Hematopoietic multipotent progenitor cell treated with erythropoietin and hydrocortisone succinate and interleukin-3 and kit ligand, for 15 days (in vitro differentiated cells): ENCODE measurements at regions not wholly inside any gene's neighbourhood (a gene's known extent, or its start where the extent isn't known, plus 50 kb on each side); places are given as distances from the start of the nearest gene placed in this dataset.

ENCODE experiments used
- DNase-seq: peaks from one replicate; pipeline ENCODE4 v3.0.0-alpha.2; 2015; ENCODE audit warnings: low spot score

DNA sequence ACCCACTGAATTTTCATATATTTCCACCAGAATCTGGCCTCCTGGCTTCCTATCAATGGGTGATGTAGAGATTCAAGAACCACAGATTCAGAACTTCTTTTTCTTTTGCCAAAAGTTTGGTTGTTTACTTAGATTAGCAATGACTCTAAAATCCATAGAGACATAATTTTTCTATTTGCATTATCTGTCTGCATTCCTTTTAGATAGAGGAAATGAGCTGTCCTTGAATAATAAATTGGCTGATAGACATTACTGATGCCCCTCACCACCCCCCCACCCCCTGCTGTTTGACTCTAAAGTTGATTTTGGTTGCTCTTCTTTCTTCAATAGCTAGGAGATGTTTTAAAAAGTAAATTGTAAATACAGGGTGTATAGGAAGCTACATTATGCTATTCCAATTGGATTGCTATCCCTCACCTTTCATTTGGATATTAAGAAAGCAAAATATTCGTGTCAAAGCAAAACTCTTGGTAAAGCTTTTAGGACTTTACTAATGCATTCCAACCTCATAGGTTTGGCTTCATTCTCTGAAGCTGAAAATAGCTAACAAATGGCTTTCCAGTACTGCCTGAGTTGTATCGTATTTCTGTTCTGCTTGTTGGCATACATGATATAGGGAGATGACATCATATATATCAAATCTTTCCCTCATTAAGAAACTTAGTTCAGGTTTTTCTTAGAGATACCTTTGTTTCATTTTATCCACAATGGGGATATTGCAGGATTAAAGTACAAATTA lies 606.0 kb downstream of the ARL4A start:
- no peak for DNase-seq

DNA sequence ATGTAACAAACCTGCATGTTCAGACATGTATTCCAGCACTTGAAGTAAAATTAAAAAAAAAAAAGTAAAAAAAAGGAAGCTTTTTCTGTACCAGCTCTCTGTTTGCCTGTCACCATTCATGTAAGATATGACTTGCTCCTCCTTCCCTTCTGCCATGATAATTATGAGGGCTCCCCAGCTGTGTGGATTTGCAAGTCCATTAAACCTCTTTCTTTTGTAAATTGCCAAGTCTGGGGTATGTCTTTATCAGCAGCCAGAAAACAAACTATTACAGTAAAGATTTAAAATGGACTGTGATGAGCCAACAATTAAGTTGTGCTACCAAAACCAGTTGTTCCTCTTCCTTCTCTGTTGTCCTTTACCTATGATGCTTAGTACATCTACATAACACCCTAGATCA lies 619.6 kb downstream of the ARL4A start:
- no peak for DNase-seq

DNA sequence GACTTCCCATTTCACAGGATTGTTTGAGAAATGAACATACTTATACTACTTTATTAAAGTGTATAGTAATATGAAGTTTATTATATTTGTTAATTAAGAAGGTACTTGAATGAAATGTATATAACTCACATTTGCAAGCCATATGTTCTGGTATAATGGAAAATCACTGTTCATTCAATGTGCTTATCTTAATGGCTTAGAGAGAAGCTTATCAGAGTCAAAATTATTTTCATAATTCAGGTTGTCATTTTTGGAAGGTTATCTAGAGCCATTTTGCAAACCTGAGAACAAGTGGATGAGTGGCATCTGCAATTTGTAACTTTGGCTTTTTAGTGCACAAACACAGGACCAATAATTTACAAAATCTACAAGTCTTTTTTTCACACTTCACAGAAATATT lies 621.0 kb downstream of the ARL4A start:
- DNase-seq = no peak

DNA sequence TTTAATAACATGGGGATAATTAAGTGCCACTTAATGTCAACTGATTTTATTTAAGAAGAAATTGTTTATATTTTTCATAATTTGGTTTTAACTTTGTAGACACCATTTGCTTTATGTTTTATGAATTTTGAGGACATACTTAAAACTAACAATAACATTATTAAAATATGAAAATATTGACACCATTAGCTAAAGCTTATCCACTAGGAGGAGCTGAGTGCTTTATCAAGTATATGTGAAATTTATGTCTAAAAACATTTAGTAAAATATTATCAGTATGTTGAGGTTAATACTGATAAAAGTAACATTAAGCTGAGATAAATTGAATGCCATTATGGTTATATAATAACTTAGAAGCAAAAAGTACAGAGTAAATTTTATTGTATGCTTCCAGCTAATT lies 622.1 kb downstream of the ARL4A start:
- DNase-seq = no peak

DNA sequence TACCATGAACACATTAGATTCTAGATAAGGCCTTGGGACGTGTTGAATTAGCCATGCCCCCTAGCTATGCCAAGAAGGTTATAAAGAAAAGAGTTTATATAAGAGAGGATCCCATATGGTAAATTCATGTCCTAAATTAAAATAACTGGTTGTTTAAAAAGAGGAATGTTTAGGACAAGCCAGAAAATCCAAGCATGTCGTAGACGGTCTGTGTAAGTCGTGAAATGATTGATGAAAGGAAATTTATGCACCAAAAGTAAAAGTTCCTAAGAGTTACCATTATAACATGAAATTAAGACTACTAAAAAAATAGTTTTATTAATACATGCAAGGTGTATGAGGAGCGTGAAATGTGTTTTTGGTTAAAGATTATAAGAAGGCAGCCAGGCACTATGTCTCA lies 624.9 kb downstream of the ARL4A start:
- no peak for DNase-seq

DNA sequence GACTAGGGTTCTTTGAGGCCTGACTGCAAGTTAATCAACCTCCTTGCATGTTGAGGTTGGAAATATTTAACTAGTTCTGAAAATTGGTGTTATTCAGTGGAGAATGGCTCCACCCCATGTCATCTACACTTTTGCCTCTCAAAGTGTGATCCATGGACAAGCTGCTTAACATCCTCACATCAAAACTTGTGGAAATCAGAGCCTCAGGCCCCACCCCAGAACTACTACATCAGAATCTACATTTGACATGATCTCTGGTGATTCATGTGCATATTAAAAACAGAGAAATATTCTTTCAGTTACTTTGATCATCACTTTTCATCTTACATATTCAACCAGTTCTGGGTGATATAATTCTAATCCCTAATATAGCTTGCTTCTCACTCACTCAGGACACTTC lies 632.9 kb downstream of the ARL4A start:
- DNase-seq = no peak

DNA sequence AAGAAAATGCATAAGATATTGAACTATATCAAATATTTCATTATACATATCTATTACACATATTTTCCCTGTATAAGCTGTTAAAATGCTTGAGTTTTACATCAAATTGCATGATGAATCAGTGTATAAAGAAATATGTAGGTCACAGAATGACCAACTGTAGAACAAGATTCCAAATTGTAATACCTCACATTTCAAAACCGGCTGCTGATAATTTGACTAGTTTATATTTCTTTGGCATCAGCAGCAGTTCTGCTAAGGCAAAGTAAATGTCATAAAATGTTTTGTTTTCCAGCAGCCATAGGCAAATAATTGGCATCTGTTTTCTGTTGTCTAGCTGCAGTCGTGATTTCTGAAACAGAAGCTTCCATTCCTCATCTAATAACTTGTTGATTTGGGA lies 633.9 kb downstream of the ARL4A start:
- no peak for DNase-seq

DNA sequence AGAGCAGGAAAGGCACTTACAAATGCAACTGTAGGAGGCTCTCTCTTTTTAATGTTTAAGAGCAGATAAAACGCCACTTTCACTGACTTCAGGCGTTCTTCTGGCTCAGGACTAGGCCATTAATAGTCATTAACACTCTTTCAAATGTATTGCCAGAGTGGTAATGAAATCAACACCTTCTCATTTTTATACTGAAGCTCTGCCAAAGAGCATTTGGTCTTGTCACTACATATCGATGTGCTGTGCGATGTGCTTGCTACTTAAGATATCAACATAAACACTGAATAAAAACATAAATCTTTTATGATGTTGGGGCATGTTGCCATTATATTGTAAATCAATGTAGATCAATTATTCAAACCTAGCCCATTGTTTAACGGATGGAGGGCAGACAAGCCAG lies 634.7 kb downstream of the ARL4A start:
- DNase-seq = no peak

DNA sequence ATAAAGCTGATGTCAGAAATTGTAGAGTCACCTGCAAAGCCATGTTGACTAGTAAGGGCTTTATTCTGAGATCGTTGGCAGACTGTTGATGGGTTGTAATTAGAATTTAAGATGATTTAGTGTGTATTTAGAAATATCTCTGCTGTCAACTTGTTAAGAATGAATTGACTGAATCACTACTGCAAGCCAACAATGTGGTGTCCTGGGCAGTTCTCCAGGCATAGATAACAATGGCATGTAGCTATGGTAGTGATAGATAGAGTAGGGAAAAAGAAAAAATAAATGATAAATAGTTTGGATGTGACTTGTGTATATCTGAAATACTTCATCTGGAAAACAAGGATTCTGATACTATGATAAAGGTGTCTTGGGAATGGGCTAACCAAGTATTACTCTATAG lies 640.2 kb downstream of the ARL4A start:
- no peak for DNase-seq

DNA sequence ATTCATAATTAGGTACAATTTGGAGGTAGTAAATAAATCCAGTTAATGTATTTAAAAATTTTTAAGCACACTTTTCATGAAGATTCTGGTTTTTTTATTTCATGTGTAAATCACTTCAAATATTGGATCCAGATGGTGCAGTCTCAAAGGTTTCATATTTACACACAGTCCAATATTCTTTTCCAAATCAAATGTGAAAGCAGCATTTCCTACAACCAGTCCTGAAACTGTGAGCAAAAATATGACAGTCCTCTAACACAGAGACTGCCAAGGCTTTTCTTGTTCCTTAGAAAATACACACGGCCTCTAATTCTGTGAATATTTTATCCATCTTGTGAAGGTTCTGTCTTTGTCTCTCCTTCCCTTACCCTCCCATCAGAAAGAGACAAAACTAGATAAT lies 645.9 kb downstream of the ARL4A start:
- no peak for DNase-seq

DNA sequence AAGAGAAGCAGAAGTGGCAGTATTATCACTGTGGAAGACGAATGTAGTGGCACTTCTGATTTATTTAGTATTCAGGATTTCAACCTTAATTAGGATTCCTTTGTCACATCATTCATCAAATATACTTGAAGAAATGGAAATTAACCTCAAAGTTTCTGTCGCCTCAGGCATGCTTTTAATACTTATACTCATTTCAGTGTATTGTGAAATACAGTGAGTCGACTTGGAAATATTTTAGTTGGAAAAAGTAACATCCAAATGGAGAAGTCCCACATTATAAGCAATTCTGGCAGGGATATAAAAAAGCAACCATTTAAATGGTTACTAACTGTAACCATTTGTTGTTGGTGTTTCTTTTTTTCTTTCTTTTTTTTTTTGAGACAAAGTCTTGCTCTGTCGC lies 648.8 kb downstream of the ARL4A start:
- DNase-seq = no peak

DNA sequence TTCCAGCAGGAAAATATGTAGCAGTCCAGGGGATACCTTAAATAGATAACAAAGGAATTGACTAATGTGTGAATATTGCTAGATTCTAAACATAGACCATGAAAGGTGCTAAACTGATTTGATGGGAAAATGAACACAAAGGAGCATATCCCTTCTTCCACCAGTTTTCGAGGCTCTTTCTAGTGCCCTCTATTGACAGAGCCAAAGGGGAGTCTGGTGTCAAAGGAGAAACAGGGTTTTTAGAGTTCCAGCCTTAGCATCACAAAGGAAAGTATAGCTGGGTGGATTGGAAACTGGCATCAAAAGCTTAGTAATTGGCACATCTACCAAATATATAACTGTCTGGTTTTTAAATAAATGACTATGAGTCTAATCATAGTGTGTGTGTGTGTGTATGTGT lies 636.8 kb downstream of the ETV1 start:
- no peak for DNase-seq

DNA sequence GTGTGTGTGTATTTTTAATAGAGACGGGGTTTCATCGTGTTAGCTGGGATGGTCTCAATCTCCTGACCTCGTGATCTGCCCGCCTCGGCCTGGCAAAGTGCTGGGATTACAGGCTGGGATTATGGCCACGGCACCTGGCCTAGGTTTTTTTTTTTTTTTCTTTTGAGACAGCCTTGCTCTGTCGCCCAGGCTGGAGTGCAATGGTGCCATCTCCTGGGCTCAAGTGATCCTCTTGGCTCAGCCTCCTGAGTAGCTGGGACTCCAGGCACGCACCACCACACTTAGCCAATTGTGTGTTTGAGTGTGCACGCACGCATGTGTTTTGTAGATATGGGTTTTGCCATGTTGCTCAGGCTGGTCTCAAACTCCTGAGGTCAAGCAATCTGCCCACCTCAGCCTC lies 629.8 kb downstream of the ETV1 start:
- no peak for DNase-seq

DNA sequence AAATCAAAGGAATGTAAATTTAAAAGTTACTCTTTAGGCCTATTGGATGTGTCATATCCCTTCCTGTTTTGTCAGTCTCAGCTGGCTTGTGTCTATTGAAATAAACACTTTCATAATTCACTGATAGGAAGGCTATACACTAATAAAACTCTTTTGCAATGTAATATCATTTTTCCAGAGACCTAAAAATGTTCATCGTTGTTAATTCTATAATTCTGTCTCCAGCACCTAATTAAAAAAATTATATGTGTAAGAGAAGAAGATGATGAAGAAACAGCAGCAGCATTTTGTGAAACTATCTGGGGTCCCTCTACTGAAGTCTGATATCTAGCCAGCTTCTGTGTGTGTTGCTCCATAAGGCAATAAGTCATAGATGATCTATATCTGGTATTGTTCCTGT lies 602.7 kb downstream of the ETV1 start:
- no peak for DNase-seq

DNA sequence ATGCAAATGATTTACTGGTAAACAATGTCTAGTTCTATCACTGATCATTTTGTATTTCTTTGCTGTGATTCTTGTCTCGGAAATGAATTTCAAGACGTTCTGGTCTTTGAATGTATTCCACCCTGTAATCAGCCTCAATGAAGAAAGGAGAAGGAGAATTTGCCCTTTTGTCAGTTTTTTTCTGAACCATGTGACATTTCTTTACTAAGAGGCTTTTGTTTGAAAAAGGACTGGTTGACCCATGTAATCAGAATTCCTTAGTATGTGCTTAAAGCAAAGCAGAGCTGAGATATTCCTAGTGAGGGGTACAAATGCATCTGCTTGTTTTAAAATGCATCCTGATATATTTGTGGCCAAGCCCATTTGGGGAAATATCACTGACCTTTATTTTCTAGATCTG lies 581.6 kb downstream of the ETV1 start:
- DNase-seq = no peak

DNA sequence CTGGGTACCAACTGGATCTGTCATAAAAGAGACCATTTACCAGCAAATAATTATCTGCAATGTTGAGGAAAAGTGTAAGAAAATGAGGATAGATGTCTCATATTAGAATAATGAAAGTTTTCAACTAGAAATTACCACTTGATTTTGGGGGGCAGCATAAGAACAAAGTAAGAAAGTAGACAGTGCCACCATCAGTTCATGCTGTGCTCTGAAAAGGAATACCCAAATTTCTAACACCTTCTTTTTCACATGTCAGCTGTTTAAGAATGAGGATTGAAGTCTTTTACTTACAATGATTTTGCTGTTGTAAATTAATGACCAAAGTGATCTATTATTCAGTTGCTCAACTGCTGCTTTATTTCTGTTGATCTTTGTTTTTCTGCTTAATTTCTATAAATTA lies 578.3 kb downstream of the ETV1 start:
- DNase-seq = no peak

DNA sequence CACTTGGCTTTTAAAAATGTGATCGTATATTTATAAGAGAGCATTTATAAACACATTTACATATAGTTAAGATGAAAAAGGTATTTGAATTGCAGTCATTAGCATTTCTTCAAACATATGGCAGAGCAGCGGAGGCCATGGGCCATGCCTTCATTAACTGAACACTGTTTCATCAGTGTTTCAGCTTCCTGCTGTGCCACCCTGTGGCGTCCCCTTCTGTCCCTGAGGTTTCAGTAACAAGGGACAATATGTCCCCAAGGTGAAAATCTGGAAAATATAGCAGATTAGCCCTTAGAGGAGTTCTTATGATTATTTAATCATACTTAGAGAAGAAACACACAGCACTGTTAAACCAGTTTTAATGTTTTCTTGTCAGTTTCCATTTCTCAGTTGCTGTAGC lies 577.8 kb downstream of the ETV1 start:
- no peak for DNase-seq

DNA sequence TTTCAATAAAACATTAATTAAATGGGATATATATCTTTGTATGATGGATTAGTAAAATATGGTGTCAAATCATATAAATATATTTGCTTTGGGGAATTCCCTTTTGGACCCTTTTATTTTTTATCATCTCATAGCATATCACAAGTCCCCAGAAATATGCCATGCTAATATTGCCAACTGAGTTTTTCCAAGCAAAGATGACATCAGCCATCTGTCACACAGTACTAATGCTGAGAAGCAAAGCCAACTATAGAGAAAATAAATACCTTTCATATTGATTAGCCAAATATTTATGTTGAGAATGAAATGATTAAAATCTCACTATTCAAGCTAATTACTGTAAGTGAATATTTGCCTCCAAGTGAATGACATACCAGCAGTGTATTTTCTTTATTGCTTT lies 575.3 kb downstream of the ETV1 start:
- DNase-seq = no peak

DNA sequence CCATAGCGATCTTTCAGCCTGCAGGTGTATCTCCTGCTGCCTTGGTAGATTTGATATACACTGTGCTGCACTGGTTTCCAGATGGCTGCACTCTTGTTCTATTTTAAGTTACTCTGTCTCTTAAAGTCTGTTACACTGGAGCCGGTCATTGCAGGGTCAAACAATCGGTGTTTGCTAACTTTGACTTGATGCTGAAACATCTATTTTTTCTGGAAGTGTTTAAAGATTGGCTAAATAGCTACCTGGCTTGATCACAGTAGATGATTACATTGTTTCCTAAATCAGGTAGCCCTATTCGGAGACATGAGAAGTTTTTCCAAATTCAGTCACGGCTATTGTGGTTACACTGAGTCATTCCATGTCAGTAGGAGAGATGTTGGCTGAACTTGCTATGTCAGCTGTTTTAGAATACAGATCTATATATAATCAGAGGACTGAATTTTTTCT lies 574.8 kb downstream of the ETV1 start:
- no peak for DNase-seq

DNA sequence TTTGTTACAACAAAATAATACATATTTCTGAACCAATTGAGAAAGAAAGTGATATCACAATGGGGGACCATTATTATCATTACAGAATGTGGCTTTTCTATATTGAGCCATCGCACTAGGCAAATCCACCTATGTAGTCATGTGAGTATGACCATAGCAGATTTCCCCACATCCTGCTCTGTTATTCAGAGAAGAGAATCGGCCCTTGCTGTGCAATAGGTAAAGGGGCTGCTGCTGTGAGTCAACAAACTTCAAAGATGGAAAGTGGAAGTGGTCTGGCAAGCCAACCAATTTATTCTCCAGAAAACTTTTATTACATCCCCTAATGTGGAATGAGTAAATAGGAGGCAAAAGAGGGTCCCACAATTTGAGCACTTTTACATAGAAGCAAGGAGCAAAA lies 573.4 kb downstream of the ETV1 start:
- no peak for DNase-seq

DNA sequence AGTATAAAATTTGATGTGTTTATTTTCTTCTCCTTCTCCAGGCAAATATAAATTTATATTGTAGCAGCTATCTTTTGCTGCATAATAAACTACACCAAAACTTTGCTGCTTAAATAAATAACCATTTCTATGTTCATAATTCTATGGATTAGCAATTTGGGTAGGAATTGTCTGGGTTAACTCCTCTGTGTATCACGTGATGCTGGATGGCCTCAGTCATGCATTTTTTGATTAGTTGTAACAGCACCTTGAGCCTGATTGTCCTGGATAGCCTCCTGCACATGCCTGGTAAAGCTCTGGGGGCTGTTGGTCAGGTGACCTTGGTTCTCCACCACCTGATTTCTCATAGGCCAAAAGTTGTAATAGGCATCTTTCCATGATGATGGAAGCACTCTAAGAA lies 572.9 kb downstream of the ETV1 start:
- DNase-seq = no peak

DNA sequence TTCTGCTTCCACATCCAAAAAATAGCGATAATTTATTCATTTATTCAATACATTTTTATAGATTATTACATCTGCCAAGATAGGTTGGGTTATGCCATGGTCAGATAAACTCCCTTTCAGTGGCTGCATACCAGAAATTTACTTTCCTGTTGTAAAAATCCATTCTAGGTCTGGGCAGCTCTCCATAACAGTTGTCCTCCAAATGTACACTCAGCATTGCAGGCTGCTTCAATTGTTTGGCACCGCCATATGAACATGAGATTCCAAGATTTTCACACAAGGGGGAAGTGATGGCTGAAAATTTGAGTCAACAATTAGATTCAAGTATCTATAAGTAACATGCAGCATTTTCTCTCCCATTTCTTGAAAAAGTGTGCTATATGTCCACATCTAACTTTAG lies 568.7 kb downstream of the ETV1 start:
- DNase-seq = no peak

DNA sequence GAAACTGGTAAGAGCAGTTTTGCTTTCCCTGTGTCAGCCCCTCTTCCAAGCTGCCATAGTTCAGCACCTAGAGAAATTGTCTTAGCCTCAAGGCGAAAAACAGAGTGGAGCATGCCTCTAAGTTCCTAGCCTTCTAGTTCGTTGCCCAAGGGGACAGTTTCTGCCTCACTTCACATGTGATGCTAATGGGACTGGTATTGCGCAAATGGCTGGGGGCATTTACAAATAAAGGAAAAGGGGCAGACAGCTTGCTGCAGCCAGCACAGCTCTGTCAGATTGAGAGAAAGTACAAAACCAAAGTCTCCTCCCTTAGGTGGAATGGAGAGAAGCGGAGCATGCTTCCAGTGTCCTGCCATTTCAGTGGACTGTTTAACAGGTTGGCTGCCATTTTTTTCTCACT lies 567.7 kb downstream of the ETV1 start:
- DNase-seq = no peak

DNA sequence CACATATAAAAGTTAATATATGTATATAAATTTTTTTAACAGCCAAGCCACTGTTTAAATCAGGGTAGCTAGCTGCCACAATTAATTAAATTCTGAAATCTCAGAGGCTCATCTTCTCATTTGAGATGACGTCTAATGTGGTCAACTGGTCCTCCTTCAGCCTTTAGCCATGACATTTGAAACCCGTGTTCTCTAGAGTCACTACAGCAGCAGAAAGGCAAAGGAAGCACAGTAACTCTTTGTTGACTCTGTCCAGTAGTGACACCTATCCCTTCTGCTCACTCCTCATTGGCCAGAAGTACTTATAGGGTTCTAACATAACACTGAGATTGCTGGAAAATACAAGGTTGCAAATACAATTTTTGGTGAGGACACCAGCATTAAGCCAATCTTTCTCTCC lies 555.5 kb downstream of the ETV1 start:
- DNase-seq = no peak

DNA sequence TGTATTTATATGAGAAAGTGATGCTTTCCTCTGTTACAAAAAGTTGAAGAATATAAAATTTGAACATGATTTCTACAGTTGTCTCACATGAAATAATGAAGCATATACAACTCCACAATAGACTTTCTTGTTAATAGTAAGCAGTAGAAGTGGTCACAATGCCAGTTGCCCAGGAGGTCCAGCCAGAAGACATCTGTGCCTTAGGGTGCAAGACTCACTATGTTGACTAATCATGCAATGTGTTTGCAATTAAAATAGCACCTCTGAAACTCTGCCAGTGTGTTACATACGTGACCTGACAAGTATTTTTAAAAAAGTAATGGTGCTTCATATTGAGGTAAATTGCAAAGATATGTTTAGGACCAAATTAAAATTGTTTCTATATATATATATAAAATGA lies 547.2 kb downstream of the ETV1 start:
- no peak for DNase-seq
